ENCODE measurements at regions not wholly inside any gene's neighbourhood (a gene's known extent, or its start where the extent isn't known, plus 50 kb on each side); places are given as distances from the start of the nearest gene placed in this dataset.

DNA sequence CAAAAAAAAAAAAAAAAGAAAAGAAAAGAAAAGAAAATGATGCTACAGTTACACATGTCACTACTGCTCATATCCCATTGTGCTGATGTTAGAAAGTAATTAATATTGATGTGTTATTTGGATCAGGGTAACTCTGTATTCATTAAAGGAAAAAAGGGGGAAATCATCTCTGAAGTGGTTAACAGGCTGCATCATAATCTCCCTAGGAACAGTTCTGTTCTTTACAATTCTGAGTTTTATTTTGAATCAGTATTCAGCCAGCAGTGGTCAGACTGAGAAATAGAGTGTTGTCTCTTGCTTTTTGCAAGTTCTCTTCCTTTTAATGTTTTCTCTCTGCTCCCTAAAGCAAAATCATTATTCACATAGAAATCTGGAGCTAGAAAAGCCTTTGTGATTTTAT is 128.6 kb upstream of the CRY1 start:
- Mint-ChIP-seq H3K27me3 (ENCODE audit: unreplicated experiment) (peaks cover 9% of the 10 kb centered on the region), H3K27ac (ENCODE audit: unreplicated experiment) (no peak overlapping the region), H3K9me3 (ENCODE audit: unreplicated experiment) (no peaks in the 10 kb centered on the region), H3K4me1 (ENCODE audit: unreplicated experiment) (peaks cover 3% of the 10 kb centered on the region), H3K4me3 (ENCODE audit: unreplicated experiment) (no peak overlapping the region), H3K36me3 (ENCODE audit: unreplicated experiment) (no peaks in the 10 kb centered on the region)
- no peak for DNase-seq (ENCODE audit: extremely low spot score, unreplicated experiment)
- TF ChIP-seq, protein P1, sequence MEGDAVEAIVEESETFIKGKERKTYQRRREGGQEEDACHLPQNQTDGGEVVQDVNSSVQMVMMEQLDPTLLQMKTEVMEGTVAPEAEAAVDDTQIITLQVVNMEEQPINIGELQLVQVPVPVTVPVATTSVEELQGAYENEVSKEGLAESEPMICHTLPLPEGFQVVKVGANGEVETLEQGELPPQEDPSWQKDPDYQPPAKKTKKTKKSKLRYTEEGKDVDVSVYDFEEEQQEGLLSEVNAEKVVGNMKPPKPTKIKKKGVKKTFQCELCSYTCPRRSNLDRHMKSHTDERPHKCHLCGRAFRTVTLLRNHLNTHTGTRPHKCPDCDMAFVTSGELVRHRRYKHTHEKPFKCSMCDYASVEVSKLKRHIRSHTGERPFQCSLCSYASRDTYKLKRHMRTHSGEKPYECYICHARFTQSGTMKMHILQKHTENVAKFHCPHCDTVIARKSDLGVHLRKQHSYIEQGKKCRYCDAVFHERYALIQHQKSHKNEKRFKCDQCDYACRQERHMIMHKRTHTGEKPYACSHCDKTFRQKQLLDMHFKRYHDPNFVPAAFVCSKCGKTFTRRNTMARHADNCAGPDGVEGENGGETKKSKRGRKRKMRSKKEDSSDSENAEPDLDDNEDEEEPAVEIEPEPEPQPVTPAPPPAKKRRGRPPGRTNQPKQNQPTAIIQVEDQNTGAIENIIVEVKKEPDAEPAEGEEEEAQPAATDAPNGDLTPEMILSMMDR (IDR thresholded peaks at IDR 0.05): no peak

DNA sequence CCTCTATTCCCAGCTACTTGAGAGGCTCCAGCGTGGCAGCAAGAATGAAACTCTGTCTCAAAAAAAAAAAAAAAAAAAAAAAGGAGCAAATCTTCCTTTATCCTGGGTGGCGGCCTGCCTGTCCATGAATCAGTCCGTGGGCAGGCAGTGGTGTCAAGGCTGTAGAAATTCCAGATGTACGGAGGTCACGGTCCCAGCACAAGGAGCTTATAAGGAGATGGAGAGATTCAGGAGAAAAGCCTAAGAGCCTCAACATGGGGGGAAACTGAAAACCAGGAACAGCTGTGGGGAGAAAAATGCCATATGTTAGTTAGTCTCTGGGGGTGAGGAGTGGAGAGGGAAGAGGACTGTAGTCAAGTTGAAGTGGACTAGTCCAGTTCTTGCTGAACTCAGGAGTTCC is 130.5 kb upstream of the CRY1 start:
- H3K27ac Mint-ChIP-seq (ENCODE audit: unreplicated experiment): no peak overlapping the region
- no peak for DNase-seq (ENCODE audit: extremely low spot score, unreplicated experiment)
- H3K36me3 Mint-ChIP-seq (ENCODE audit: unreplicated experiment): no peaks in the 10 kb centered on the region
- TF ChIP-seq, protein P1 (IDR thresholded peaks at IDR 0.05): no peak
- H3K27me3 Mint-ChIP-seq (ENCODE audit: unreplicated experiment): peaks cover 13% of the 10 kb centered on the region
- no peak overlapping the region for H3K4me3 Mint-ChIP-seq (ENCODE audit: unreplicated experiment)
- H3K4me1 Mint-ChIP-seq (ENCODE audit: unreplicated experiment): peaks cover 3% of the 10 kb centered on the region
- no peaks in the 10 kb centered on the region for H3K9me3 Mint-ChIP-seq (ENCODE audit: unreplicated experiment)

DNA sequence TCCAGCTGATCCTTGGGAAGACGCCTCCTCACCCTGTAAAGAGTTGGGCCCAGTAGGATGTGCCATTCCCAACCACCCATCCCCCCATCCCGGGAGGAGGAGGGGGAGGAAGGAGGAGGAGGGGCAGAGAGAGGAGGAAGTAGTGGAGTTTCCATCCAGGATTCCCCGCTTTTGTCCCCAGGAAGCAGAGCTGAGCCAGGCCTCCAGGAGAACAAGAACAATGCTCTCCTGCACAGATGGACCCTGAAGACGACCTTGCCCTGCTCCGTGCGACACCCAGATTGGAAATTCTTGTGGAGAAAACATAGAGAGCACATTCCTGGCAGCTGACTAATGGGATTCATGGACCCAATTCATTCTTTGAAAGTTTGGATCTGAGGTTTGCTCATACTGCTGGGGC is 132.3 kb upstream of the CRY1 start:
- peaks cover 3% of the 10 kb centered on the region for H3K4me1 Mint-ChIP-seq (ENCODE audit: unreplicated experiment)
- peaks cover 16% of the 10 kb centered on the region for H3K27me3 Mint-ChIP-seq (ENCODE audit: unreplicated experiment)
- TF ChIP-seq, protein P1 (IDR thresholded peaks at IDR 0.05): no peak
- no peak for DNase-seq (ENCODE audit: extremely low spot score, unreplicated experiment)
- H3K36me3 Mint-ChIP-seq (ENCODE audit: unreplicated experiment): no peaks in the 10 kb centered on the region
- no peak overlapping the region for H3K27ac Mint-ChIP-seq (ENCODE audit: unreplicated experiment)
- no peaks in the 10 kb centered on the region for H3K9me3 Mint-ChIP-seq (ENCODE audit: unreplicated experiment)
- H3K4me3 Mint-ChIP-seq (ENCODE audit: unreplicated experiment): no peak overlapping the region

DNA sequence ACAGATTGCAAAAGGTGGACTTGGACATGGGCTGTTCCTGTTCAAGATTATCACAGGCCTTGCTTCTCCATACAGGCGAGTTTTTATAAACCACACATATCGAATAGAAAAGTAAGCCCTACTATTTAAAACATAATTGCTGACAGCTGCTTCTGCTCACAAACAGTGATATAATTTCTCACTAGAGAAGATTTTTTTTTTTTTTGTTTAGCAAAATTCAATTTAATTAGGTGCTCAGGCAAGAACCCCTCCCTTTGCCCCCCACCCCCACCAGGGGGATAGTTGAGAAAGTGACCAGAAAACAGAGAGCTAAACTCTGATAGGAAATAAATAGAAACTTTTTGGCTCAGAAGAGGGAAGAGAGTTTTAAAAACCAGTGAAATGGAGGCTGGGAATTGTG is 132.8 kb upstream of the CRY1 start:
- TF ChIP-seq, protein P1 (IDR thresholded peaks at IDR 0.05): no peak
- no peaks in the 10 kb centered on the region for H3K36me3 Mint-ChIP-seq (ENCODE audit: unreplicated experiment)
- no peaks in the 10 kb centered on the region for H3K9me3 Mint-ChIP-seq (ENCODE audit: unreplicated experiment)
- H3K27ac Mint-ChIP-seq (ENCODE audit: unreplicated experiment): no peak overlapping the region
- no peak overlapping the region for H3K4me3 Mint-ChIP-seq (ENCODE audit: unreplicated experiment)
- H3K27me3 Mint-ChIP-seq (ENCODE audit: unreplicated experiment): peaks cover 14% of the 10 kb centered on the region
- H3K4me1 Mint-ChIP-seq (ENCODE audit: unreplicated experiment): peaks cover 3% of the 10 kb centered on the region
- no peak for DNase-seq (ENCODE audit: extremely low spot score, unreplicated experiment)

DNA sequence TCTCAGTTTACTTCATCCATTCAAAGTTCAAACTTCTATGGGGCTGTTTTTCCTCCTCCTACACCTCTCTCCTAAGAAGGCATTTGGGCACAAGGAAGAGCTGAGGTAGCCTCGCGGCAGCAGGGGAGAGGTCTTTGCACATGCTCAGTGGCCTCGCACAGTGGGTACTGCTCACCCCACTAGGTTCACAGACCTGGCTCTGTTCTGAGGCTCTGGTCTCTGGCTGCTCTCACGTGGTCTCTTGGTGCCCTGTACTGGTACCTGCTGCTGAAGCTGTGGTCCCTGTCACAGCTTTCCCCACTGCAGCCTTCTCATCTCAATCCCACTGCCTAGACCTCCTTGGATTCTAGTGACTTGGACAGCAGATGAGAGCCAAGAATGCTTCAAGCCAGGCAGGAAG is 134.7 kb upstream of the CRY1 start:
- no peak for DNase-seq (ENCODE audit: extremely low spot score, unreplicated experiment)
- no peak overlapping the region for H3K4me3 Mint-ChIP-seq (ENCODE audit: unreplicated experiment)
- no peaks in the 10 kb centered on the region for H3K36me3 Mint-ChIP-seq (ENCODE audit: unreplicated experiment)
- peaks cover 9% of the 10 kb centered on the region for H3K27me3 Mint-ChIP-seq (ENCODE audit: unreplicated experiment)
- H3K4me1 Mint-ChIP-seq (ENCODE audit: unreplicated experiment): peaks cover 3% of the 10 kb centered on the region
- H3K9me3 Mint-ChIP-seq (ENCODE audit: unreplicated experiment): no peaks in the 10 kb centered on the region
- no peak overlapping the region for H3K27ac Mint-ChIP-seq (ENCODE audit: unreplicated experiment)
- TF ChIP-seq, protein P1 (IDR thresholded peaks at IDR 0.05): no peak

All from osteocyte (in vitro differentiated cells).